CD8-positive, alpha-beta memory T cell (primary cell): ENCODE measurements at regions not wholly inside any gene's neighbourhood (a gene's known extent, or its start where the extent isn't known, plus 50 kb on each side); places are given as distances from the start of the nearest gene placed in this dataset.

Source experiments
- CTCF ChIA-PET: fragments of 350-600 bp; sonication (Branson Sonifier 250); formaldehyde crosslinking; loops from one replicate; lab custom pipeline; 2021; ENCODE audit warnings: antibody characterized with exemption; lab: Charles Lee
- POLR2A ChIA-PET: fragments of 350-600 bp; sonication (Branson Sonifier 250); formaldehyde crosslinking; loops from one replicate; lab custom pipeline; 2021; ENCODE audit warnings: antibody characterized with exemption; lab: Charles Lee
- DNase-seq, 5 donors: peaks; one replicate each; pipeline versions ENCODE4 v3.0.0 to v3.0.0-alpha.2; 2020 to 2022; ENCODE audit warnings: mixed read lengths in 1 of 5
- H3K27ac ChIP-seq: one replicate; pipeline ENCODE4 v1.7.0; 2013; ENCODE audit warnings: low read depth, mild to moderate bottlenecking, low read length, moderate library complexity
- H3K27me3 ChIP-seq: 2 replicates; pipeline ENCODE4 v1.7.0; 2013; ENCODE audit warnings: low read length, mild to moderate bottlenecking; ENCODE audit not compliant: insufficient read depth, poor library complexity, severe bottlenecking
- H3K36me3 ChIP-seq: 2 replicates; pipeline ENCODE4 v1.7.0; 2013; ENCODE audit warnings: mild to moderate bottlenecking, low read length, moderate library complexity; ENCODE audit not compliant: insufficient read depth
- H3K4me1 ChIP-seq: 2 replicates; pipeline ENCODE4 v1.7.0; 2013; ENCODE audit warnings: mild to moderate bottlenecking, low read length, moderate library complexity; ENCODE audit not compliant: insufficient read depth
- H3K4me3 ChIP-seq: 2 replicates; pipeline ENCODE4 v1.7.0; 2013; ENCODE audit warnings: mild to moderate bottlenecking, low read length
- H3K9me3 ChIP-seq: 2 replicates; pipeline ENCODE4 v1.7.0; 2013; ENCODE audit warnings: mild to moderate bottlenecking, low read length
- H3K27ac Mint-ChIP-seq, 8 donors: one replicate each; pipeline ENCODE4 v1.8.0; 2020 to 2021; ENCODE audit warnings: mixed read lengths in 8 of 8, mild to moderate bottlenecking in 6 of 8, inconsistent platforms in 3 of 8, moderate library complexity in 3 of 8
- H3K27me3 Mint-ChIP-seq, 2 donors: one replicate each; pipeline ENCODE4 v1.8.0; 2020 to 2021; ENCODE audit warnings: mixed read lengths in 2 of 2, mild to moderate bottlenecking in 1 of 2, moderate library complexity in 1 of 2
- H3K36me3 Mint-ChIP-seq, 3 donors: one replicate each; pipeline ENCODE4 v1.8.0; 2020 to 2021; ENCODE audit warnings: mixed read lengths in 3 of 3, inconsistent platforms in 1 of 3, mild to moderate bottlenecking in 1 of 3
- H3K4me1 Mint-ChIP-seq, 3 donors: one replicate each; pipeline ENCODE4 v1.8.0; 2020 to 2021; ENCODE audit warnings: mixed read lengths in 3 of 3, inconsistent platforms in 1 of 3, mild to moderate bottlenecking in 1 of 3
- H3K4me3 Mint-ChIP-seq, 7 donors: one replicate each; pipeline ENCODE4 v1.8.0; 2020 to 2021; ENCODE audit warnings: mixed read lengths in 7 of 7, mild to moderate bottlenecking in 6 of 7, moderate library complexity in 4 of 7, inconsistent platforms in 2 of 7
- H3K9me3 Mint-ChIP-seq, 5 donors: one replicate each; pipeline ENCODE4 v1.8.0; 2020 to 2022; ENCODE audit warnings: mixed read lengths in 5 of 5, mild to moderate bottlenecking in 3 of 5, moderate library complexity in 2 of 5, inconsistent platforms in 1 of 5

DNA sequence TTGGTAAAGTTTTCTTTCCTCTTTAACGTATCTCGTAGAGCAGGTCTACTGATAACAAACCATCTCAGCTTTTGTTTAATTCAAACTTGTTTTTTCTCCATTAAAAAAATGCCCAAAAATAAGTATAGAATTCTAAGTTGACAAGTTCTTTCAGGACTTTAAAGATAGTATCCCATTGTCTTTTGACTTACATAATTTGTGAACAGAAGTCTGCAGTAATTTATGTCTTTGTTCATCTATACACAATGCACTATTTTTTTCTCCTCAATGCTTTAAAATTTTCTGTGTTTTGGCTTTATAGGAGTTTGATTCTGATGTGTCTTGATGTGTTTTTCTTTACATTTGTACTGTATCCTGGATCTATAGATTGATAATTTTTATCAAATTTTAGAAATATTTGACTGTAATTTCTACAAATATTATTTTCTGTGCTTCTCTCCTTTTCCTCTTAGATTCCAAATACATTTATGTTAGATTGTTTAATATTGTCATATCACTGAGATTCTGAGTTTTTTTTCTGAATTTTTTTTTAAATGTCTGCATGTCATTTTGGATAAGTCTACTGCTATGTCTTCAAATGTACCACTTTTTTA lies 143.3 kb downstream of the FTCDNL1 start:
- H3K4me3 ChIP-seq: no peak overlapping the region
- peaks cover 4 to 15% of the 10 kb centered on the region in 2 donors for H3K27me3 Mint-ChIP-seq
- no peaks in the 10 kb centered on the region for H3K27me3 ChIP-seq
- no peak overlapping the region for H3K27ac ChIP-seq
- H3K27ac Mint-ChIP-seq: no peak overlapping the region
- H3K4me1 ChIP-seq: no peaks in the 10 kb centered on the region
- no peaks in the 10 kb centered on the region for H3K9me3 ChIP-seq
- H3K36me3 Mint-ChIP-seq: no peaks in the 10 kb centered on the region
- DNase-seq: no peak
- H3K9me3 Mint-ChIP-seq: peaks cover 0 to 10% (median 4%) of the 10 kb centered on the region in 5 donors
- no peaks in the 10 kb centered on the region for H3K4me1 Mint-ChIP-seq
- ChIA-PET POLR2A (no interaction called here), CTCF (no interaction called here)
- no peak overlapping the region for H3K4me3 Mint-ChIP-seq
- no peaks in the 10 kb centered on the region for H3K36me3 ChIP-seq

DNA sequence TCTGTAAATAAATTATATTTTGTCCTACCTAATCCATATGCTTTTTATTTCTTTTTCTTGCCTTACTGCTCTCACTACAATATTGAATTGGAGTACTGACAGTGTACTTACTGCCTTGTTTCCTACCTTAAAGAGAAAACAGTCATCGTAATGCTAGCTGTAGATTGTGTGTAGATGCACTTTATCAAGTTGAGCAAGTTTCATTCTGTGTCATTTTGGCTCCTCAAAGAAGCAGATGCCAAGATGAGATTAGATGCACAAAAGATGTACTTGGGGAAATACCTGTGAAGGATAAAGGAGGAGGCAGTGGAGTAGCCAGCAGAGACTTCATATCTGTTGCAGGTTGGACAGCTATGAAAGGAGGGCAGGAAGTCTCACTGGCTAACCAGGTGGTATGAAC lies 145.5 kb downstream of the FTCDNL1 start:
- Mint-ChIP-seq H3K27me3 (peaks cover 2 to 9% of the 10 kb centered on the region in 2 donors), H3K27ac (no peak overlapping the region), H3K36me3 (no peaks in the 10 kb centered on the region), H3K9me3 (peaks cover 0 to 10% (median 4%) of the 10 kb centered on the region in 5 donors), H3K4me3 (no peak overlapping the region), H3K4me1 (no peaks in the 10 kb centered on the region)
- ChIA-PET POLR2A (no interaction called here), CTCF (interaction anchor here (1.3 kb wide), 1 partner anchor 766 kb away, joined by 3 read pairs; no protein-coding TSS in a partner anchor)
- Histone ChIP-seq H3K36me3 (no peaks in the 10 kb centered on the region), H3K4me1 (no peaks in the 10 kb centered on the region), H3K4me3 (no peak overlapping the region), H3K9me3 (no peaks in the 10 kb centered on the region), H3K27ac (no peak overlapping the region), H3K27me3 (no peaks in the 10 kb centered on the region)
- no peak for DNase-seq

DNA sequence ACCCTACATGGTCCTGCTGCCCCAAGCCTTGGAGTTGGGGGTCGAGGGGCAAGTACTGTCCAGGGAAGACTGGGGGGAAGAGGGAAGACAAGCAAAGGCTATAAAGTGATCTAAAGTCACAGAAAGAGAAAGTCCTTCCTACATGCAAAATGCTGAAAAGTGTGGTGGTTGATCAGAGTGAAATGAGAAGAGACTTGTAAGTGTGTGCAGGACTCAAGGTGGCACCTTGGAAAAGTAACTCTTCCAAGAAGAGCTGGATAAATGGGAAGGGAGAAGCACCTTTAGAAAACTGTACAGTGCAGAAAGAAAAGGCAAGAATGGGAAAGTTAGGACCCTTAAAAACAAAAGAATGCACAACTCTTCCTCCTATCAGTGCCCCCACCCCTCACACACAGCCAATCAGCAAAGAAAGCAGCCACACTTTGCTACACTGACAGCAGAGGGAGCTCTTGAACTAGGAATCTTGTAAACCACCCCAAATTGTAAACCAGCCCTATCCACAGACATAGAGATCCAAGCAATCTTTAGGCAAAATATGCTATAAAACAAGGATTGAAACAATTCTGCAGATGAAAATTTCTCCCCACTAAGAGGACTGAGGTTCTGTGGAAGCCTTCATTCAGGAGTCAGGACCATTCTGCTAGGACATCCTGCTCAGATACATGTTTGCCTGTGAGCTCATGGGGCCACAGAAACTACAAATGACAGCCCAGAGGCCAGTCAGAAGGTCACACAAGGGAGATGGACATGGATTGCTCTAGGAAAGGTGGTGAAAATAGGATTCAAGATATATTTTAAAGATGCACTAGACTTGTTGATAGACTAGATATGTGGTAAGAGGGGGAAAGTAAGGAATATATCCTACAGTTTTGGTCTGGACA lies 146.4 kb downstream of the FTCDNL1 start:
- H3K4me1 ChIP-seq: no peaks in the 10 kb centered on the region
- Mint-ChIP-seq H3K36me3 (no peaks in the 10 kb centered on the region), H3K9me3 (peaks cover 0 to 10% (median 4%) of the 10 kb centered on the region in 5 donors), H3K4me1 (no peaks in the 10 kb centered on the region), H3K4me3 (no peak overlapping the region), H3K27me3 (peaks cover 0 to 5% of the 10 kb centered on the region in 2 donors), H3K27ac (no peak overlapping the region)
- no peaks in the 10 kb centered on the region for H3K36me3 ChIP-seq
- CTCF ChIA-PET: interaction anchor here (1.3 to 1.6 kb wide), 2 partner anchors 36 to 767 kb away, joined by 3 to 4 read pairs; no protein-coding TSS in a partner anchor
- H3K9me3 ChIP-seq: no peaks in the 10 kb centered on the region
- no peak overlapping the region for H3K4me3 ChIP-seq
- DNase-seq: no peak
- H3K27me3 ChIP-seq: no peaks in the 10 kb centered on the region
- POLR2A ChIA-PET: no interaction called here
- no peak overlapping the region for H3K27ac ChIP-seq

DNA sequence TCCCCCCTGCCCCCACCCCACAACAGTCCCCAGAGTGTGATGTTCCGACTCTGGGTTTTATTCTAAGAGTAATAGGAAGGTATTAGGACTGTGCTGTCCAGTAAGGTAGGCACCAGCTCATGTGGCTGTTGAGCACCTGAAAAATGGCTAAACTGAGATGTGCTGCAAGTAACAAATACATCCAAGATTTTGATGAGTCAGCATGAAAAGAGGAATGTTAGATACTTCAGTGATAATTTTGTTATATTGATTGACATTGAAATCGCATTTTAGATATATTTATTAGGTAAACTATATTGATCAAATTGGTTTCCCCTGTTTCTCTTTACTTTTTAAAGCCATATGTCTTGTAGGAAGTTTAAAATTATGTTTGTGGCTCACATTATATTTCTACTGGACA lies 147.8 kb downstream of the FTCDNL1 start:
- H3K4me3 Mint-ChIP-seq: no peak overlapping the region

DNA sequence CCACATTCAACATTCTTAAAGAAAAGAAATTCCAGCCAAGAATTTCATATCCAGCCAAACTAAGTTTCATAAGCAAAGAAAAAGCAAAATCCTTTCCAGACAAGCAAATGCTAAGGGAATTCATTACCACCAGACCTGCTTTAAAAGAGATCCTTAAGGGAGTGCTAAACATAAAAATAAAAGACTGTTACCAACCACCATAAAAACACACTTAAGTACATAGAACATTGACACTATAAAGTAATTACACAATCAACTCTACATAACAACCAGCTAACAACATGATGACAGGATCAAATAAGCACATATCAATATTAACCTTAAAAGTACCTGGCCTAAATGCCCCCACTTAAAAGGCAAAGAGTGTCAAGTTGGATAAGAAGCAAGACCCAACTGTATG lies 153.5 kb downstream of the FTCDNL1 start:
- Mint-ChIP-seq H3K4me1 (no peaks in the 10 kb centered on the region), H3K9me3 (no peaks in the 10 kb centered on the region), H3K27ac (no peak overlapping the region), H3K36me3 (no peaks in the 10 kb centered on the region), H3K4me3 (no peak overlapping the region), H3K27me3 (peaks cover 4 to 9% of the 10 kb centered on the region in 2 donors)
- Histone ChIP-seq H3K4me3 (no peak overlapping the region), H3K27me3 (no peaks in the 10 kb centered on the region), H3K27ac (no peak overlapping the region), H3K9me3 (no peaks in the 10 kb centered on the region), H3K36me3 (no peaks in the 10 kb centered on the region), H3K4me1 (no peaks in the 10 kb centered on the region)
- ChIA-PET CTCF (no interaction called here), POLR2A (no interaction called here)
- no peak for DNase-seq

More for the DNA sequence above, 147.8 kb downstream of the FTCDNL1 start:
- Histone ChIP-seq H3K27ac (no peak overlapping the region), H3K36me3 (no peaks in the 10 kb centered on the region), H3K4me3 (no peak overlapping the region), H3K9me3 (no peaks in the 10 kb centered on the region), H3K4me1 (no peaks in the 10 kb centered on the region), H3K27me3 (no peaks in the 10 kb centered on the region)
- DNase-seq: no peak
- CTCF ChIA-PET: interaction anchor here (1.6 kb wide), 1 partner anchor 37 kb away, joined by 4 read pairs; no protein-coding TSS in a partner anchor
- H3K27ac Mint-ChIP-seq: no peak overlapping the region
- H3K36me3 Mint-ChIP-seq: no peaks in the 10 kb centered on the region
- H3K27me3 Mint-ChIP-seq: peaks cover 0 to under 1% of the 10 kb centered on the region in 2 donors
- no peaks in the 10 kb centered on the region for H3K4me1 Mint-ChIP-seq
- POLR2A ChIA-PET: no interaction called here
- H3K9me3 Mint-ChIP-seq: peaks cover 0 to 8% (median 4%) of the 10 kb centered on the region in 5 donors

DNA sequence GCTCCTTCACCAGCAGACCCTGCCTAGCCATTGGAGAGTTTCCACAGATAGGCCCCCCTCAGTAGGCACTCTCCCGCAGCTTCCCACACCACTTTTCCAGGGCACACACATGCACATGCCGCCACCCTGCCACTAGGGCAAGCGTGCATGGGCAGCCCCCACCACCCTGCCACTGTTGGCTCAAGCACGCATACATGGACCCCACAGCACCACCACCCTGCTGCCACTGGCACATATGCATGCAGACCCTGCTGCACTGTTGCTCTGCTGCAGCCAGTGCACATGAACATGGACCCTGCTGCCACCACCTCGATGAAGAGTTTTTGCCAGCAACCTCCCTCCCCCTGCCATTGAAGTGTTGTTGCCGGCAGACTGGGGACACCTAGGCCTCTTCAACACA lies 154.9 kb downstream of the FTCDNL1 start:
- ChIA-PET POLR2A (no interaction called here), CTCF (no interaction called here)
- no peak overlapping the region for H3K4me3 ChIP-seq
- no peaks in the 10 kb centered on the region for H3K4me1 ChIP-seq
- H3K36me3 ChIP-seq: no peaks in the 10 kb centered on the region
- Mint-ChIP-seq H3K9me3 (no peaks in the 10 kb centered on the region), H3K27me3 (peaks cover 4 to 9% of the 10 kb centered on the region in 2 donors), H3K4me3 (no peak overlapping the region), H3K27ac (no peak overlapping the region), H3K4me1 (no peaks in the 10 kb centered on the region), H3K36me3 (no peaks in the 10 kb centered on the region)
- no peaks in the 10 kb centered on the region for H3K9me3 ChIP-seq
- H3K27me3 ChIP-seq: no peaks in the 10 kb centered on the region
- DNase-seq: no peak
- H3K27ac ChIP-seq: no peak overlapping the region

DNA sequence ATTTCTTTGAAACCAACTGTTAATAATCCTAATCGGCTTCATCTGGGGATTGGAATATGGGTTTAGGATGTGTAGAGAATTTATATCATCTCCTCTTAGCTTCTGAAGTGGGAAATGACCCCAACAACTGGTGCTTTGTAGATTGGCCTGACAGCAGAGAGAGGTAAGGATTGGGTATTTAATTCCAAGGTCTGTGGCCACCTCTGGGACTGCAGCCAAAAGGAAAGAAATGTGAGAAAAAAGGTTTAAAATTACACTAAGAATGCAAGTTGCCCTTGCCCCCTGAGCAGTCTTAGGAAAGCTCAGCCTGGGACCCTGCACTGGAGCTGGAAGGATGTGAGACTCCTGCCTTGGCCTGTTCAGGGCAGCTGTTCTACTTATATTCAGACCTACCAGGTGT lies 157.1 kb downstream of the FTCDNL1 start:
- H3K4me3 Mint-ChIP-seq: no peak overlapping the region
- Histone ChIP-seq H3K4me1 (no peaks in the 10 kb centered on the region), H3K9me3 (no peaks in the 10 kb centered on the region), H3K36me3 (no peaks in the 10 kb centered on the region), H3K4me3 (no peak overlapping the region), H3K27me3 (no peaks in the 10 kb centered on the region), H3K27ac (no peak overlapping the region)
- CTCF ChIA-PET: no interaction called here
- no peaks in the 10 kb centered on the region for H3K4me1 Mint-ChIP-seq
- POLR2A ChIA-PET: no interaction called here
- DNase-seq: no peak
- H3K36me3 Mint-ChIP-seq: no peaks in the 10 kb centered on the region
- H3K27me3 Mint-ChIP-seq: peaks cover 4 to 9% of the 10 kb centered on the region in 2 donors
- H3K9me3 Mint-ChIP-seq: no peaks in the 10 kb centered on the region
- H3K27ac Mint-ChIP-seq: no peak overlapping the region

DNA sequence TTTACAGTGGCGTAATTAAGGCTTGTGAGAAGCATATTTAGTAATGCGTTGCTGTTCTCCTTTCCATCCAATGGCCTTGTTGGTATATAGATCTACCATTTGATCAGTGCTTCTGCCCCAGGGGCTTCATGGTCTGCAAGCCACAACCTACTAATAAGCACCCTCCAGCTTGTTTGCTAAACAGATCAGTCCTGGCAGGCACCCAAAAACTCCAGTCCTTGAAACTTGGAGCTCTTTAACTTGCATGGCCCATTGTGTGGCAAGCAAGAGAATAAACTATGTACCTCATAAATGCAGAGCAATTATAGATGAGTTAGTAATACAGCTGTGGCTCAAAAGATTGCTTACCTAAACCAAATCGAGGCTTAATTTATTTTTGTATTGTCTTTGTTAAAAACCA lies 158.5 kb downstream of the FTCDNL1 start:
- Mint-ChIP-seq H3K27ac (no peak overlapping the region), H3K36me3 (no peaks in the 10 kb centered on the region), H3K4me1 (no peaks in the 10 kb centered on the region), H3K4me3 (no peak overlapping the region), H3K27me3 (peaks cover 0 to 12% of the 10 kb centered on the region in 2 donors), H3K9me3 (no peaks in the 10 kb centered on the region)
- no peaks in the 10 kb centered on the region for H3K9me3 ChIP-seq
- H3K4me1 ChIP-seq: no peaks in the 10 kb centered on the region
- no peak for DNase-seq
- no peak overlapping the region for H3K27ac ChIP-seq
- CTCF ChIA-PET: no interaction called here
- POLR2A ChIA-PET: no interaction called here
- no peaks in the 10 kb centered on the region for H3K36me3 ChIP-seq
- no peaks in the 10 kb centered on the region for H3K27me3 ChIP-seq
- H3K4me3 ChIP-seq: no peak overlapping the region
